H54 (cell line): ENCODE measurements at regions not wholly inside any gene's neighbourhood (a gene's known extent, or its start where the extent isn't known, plus 50 kb on each side); places are given as distances from the start of the nearest gene placed in this dataset.

Source experiments
- DNase-seq: peaks from one replicate; pipeline ENCODE4 v3.0.0; 2011; ENCODE audit warnings: low spot score, mixed read lengths; ENCODE audit not compliant: insufficient read length
- FAIRE-seq: peaks from 3 replicates; lab custom pipeline; 2011; peaks lifted over from hg19 to GRCh38; lab: Jason Lieb, UNC
- POLR2A ChIP-seq: IDR thresholded peaks from 2 replicates; pipeline ENCODE4 v1.6.1; 2011; ENCODE audit warnings: low read depth, mild to moderate bottlenecking, low read length

DNA sequence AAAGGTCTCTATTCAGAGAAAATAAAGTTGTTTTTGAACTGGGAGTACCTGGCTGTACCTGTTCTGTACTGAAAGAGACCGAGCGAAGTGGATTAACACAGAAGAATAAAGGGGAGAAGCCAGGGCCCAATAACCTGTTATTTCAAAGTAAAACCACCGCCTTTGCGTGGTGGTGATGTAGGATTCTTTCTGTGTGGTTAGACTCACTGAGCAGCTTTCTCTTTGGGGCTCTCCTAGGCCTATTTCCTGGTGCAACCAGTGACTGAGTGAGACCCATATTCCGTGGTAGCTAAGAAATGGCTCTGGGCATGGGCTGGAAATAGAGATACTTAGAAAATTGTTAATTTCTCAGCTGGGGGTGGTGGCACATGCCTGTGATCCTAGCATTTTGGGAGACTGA is 99.9 kb downstream of the XCL2 start:
- TF ChIP-seq POLR2A, result no peak
- FAIRE-seq (no peak), DNase-seq (no peak)

DNA sequence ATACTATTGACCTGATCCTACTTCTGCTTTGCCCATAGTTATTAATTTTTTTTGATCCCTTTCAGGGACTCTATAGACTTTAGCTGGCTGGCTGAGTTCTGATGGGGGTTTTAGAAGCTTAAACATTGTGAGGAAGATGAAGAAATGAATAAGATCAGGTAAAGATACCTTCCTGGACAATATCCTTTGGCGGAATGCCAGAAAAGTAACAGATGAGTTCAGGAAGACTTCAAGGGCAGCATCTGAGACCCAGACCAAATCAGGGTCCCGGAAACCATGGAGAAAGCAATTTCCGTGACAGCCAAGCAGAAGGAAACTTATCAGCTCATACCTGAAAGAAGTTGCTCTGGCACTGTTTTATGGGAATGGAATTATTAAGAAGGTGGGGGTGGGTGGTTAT is 100.4 kb downstream of the XCL2 start:
- no peak for TF ChIP-seq POLR2A
- DNase-seq, result no peak
- no peak for FAIRE-seq

DNA sequence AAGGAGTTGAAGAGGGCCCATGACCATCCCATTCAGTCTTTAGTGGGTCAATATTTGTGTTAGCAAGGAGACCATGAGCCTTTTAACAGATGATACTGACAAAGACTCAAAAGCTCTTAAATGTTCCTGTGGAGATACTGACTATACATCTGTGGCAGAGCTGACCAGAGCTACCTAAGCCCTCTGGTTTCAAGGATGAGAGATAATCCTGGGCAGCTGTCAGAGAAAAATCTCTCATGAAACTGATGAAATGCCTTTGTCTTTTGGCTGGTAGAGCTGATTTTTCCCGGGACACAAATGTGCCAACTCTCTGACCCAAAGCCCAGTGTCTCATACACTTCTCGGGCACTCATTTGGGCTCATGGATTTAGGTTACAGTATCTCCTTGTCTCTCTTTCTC is 100.9 kb downstream of the XCL2 start:
- FAIRE-seq, result no peak
- DNase-seq, result no peak

DNA sequence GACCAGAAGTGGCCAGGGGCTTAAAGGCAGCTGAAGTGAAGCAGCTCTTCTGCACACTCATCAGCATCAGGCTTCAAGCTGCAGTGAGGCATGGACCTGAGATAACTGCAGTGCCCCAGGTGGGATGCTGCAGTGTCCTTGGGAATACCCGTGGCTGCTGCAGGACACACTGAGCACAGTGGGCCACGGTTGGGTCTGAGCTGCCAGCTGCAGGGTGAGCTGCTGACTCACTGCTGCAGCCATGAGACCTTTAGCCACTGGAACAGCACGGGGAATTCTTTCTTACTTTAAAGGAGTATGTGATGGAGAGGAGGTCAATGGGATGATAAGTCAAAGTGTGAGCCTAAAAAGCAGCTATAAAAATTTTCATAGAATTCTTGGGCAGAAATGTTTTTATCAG is 102.1 kb downstream of the XCL2 start:
- no peak for FAIRE-seq
- no peak for TF ChIP-seq POLR2A
- DNase-seq, result no peak

More for the DNA sequence above, 100.9 kb downstream of the XCL2 start:
- no peak for TF ChIP-seq POLR2A

DNA sequence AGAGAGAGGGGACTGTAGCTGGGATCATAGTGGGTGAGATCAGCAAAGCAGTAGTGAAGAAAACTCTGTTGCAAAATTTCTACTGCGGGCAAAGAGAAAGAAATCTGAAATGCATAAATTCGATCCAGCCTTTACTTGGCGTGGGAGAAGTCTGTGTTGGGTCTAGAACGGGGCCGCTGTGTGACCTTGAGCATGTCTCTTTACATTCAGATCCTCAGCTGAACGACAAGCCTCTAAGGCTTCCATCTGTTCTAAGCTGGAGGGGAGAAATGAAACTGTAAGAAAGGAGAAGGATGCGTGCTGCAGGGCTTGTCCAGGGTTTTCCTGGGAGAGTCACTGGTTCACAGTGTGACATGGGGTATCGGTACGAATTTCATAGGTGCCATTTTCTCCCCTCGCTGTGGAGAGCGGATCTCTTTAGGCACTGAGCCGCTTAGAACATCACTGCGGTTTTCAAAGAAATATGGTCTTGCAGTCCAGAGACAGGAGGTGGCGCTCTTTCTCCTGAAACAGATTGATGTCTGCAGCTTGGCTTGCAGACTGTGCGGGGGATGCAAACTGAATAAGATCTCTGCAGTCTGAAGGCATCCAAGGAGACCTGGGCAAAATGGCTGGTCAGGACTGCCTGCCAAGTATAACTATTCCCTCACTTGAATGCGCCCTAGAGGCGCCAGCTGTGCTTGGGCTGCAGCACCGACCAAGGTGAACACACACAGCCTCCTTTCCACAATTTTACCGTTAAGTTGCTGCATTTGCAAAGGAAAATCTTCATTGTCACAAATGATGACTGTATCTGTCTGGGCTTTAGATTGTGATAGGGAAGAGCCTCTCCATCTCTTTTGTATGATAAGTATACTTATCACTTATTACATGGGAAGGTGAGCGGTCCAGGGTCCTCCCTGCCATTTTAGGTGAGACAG is 104.1 kb downstream of the XCL2 start:
- FAIRE-seq, result no peak
- peak; percentile 50 for DNase-seq
- no peak for TF ChIP-seq POLR2A

DNA sequence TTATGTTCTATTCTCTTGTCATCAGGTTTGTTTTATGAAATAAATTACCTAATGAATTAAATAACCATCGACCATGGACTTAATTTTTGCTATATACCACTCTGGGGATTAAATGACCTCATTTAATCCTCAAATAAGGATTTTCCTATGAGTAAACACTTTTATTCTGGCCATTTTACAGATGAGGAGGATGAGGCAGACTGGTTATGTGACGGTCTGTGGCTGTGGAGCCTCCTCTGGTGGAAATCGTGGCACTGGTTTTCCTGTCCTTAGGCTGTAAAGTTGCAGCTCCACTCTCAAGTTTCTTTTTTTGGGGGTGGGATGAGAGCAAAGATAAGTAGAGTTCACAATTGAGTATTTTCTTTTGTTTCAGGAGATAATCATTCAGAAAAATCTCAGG is 105.2 kb downstream of the XCL2 start:
- TF ChIP-seq POLR2A, result no peak
- DNase-seq (no peak), FAIRE-seq (no peak)

DNA sequence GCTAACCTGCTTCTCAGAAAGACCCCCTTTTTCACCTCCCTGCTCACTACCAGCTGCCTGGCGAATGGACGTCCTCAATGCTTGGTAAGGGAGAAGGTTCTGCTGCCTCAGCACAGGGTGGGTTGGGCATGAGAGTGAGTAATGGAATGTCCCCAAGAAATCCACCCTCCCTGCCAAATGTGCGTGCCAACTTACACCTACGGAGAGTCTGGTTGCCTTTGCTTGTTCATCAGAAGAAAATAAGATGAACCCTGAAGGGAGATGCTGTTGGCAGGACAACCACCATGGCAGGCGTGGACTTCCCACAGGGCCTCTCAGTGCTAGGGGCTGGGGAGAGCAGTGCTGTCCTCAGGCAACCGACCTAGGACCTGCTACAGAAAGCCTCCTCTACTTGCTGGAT is 106.0 kb downstream of the XCL2 start:
- TF ChIP-seq POLR2A, result no peak
- no peak for DNase-seq
- no peak for FAIRE-seq

DNA sequence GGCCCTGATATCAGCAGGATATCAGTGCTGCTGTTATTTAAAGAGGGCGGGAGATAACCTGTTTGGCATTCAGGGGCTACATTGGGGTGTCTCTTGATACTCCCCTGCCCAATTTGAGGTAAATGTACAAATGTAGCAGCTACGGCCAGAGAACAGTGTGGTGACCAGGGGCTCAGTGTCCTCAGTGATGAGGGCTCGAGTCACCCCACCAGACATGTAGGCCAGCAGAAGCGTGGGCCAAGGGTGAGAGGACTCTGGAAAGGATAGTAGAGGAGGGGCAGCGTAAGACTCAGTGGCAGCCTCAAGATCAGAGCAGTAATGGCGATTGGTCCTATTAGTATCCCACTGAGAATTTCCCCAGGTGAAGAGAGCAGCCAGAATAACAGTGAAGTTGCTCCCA is 108.4 kb downstream of the XCL2 start:
- FAIRE-seq, result no peak
- no peak for DNase-seq
- no peak for TF ChIP-seq POLR2A

DNA sequence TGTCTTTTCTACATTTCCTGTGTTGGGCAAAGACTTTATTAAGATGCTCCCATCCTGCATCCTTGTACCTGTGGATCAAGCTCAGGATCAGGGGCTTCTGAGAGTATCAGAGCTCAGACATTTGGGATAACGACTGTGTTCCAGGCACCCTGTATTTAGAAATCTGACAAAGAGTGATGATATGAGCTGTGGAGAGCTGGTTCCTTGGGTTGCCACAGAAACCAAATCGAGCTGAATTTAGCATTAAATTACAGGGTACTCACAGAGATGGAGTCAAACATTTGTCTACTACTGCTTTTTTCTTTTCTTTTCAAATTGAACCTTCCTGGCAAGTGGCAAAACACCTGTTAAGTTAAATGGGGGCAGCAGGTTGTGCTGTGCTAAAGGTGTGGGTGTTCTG is 110.6 kb downstream of the XCL2 start:
- FAIRE-seq, result no peak
- no peak for TF ChIP-seq POLR2A
- DNase-seq, result no peak

DNA sequence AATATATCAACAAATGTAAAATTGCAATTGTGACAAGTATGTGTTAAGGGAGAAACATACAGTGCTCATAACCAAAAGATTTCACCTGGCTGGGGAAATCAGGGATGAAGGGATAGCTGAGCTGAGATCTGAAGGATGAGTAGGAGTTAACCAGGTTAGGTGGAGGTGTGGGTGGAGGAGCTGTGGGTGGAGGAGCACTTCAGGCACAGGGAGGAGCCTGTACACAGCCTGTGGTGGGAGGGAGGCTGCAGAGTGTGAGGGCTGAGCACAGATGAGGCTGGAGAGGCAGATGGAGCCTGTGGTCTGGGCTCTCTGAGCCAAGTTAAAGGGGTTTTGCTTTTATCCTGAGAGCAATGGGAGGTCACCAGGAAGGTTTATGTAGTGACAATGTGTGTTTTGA is 111.9 kb downstream of the XCL2 start:
- no peak for TF ChIP-seq POLR2A
- FAIRE-seq, result no peak
- no peak for DNase-seq

DNA sequence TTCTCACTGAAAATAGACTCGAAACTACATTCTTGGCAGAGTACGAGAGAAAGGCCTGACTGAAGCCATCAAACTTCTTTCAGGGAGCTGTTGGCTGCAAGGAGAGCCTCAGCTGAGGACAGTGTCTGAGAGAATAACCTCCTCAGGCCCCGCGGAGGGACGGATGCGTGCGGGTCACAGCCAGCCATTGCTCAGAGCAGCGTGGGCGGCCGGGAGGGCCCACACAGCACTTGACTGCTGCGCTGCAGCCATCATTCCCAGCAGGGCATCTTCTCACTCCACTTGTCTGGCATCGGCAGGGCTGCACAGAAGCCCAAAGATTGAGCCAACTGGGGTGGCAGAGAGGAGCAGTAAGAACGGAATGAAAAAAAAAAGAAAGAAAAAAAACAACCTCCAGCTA is 113.5 kb downstream of the XCL2 start:
- FAIRE-seq (no peak), DNase-seq (no peak)

DNA sequence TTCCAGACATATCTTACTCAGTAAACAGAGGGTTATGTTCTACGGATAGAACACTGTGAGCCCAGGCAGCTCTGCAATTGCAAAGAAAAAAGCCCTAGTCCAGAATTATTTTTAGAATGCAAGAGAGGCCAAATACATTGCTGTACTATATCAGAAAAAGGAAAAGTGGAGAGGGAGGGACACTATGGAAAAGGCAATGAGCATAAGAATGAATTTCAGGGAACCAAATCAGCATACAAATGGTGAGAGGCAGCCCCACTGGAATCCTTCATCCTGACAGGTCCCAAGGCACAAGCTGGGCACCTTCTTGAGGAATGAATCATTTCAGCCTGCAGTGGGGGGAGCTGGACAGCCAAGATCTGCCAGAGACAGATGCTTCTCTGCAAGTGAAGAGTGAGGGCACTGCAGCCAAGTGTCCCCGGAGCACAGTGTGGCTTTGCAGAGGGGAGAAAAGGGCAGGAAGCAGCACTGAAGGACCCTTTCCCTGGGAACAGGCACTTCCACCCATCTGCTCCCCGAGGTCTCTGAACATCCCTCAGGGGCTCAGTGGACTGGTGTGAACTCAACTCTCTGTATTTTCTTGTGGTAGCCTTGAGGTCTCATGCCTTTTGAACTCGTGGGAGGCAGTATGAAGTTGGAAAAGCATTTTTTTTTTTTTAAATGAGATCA is 115.6 kb downstream of the XCL2 start:
- FAIRE-seq, result no peak
- no peak for DNase-seq
- TF ChIP-seq POLR2A, result no peak

More for the DNA sequence above, 113.5 kb downstream of the XCL2 start:
- no peak for TF ChIP-seq POLR2A

DNA sequence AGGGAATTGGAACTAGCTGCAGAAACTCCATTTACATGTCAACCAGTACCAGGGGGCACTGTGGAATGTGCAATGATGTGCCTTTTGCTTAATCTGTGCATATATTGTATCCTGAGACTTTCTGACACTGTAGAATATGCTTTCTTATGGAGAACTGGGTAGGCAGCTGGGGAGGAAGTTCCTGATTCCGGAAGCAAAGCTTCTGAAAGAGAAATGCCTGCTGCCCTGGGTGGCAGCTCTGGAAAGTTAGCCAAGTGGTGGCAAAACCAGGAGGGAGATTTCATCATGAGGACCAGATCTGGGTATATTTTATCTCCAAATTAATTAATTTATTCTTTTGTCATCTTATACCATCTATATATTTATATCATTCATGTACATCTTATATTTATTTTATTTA is 116.7 kb downstream of the XCL2 start:
- DNase-seq, result no peak
- no peak for TF ChIP-seq POLR2A
- no peak for FAIRE-seq

DNA sequence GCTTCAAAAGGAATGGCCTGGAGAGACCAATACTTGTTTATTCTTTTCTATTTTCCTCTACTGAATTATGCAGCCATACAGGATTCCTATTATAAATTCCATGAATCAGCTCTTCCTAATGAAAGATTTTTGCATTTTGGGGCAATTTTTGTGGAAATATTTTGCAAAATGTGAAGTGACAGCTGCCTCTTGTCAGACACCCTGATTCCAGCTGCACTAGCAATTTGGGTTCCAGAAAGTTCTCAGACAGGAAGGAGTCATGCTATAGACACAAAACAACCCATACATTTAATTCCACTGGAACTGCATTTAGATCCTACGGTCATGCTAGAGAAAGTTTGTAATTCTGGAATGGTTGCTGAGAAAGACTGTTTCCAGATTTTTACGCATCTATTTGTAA is 119.5 kb downstream of the XCL2 start:
- TF ChIP-seq POLR2A, result no peak
- DNase-seq (no peak), FAIRE-seq (no peak)
